A549 (cell line): ENCODE measurements at regions not wholly inside any gene's neighbourhood (a gene's known extent, or its start where the extent isn't known, plus 50 kb on each side); places are given as distances from the start of the nearest gene placed in this dataset.

Source experiments
- ATAC-seq, 2 experiments: fragments of 200-7000 bp in 1 of 2; fragments of >200 bp in 1 of 2; cut with Nextera tagmentation in 1 of 2; cut with Tn5 transposase in 1 of 2; 3 replicates each; pipeline versions ENCODE4 v1.8.0 to v1.9.1; 2018 to 2020; ENCODE audit warnings: mild to moderate bottlenecking in 1 of 2, moderate library complexity in 1 of 2
- CTCF ChIA-PET: fragments of 300-600 bp; sonication (Branson Sonifier 250); formaldehyde crosslinking; extraction: SDS; loops from one replicate; lab custom pipeline; 2021; ENCODE audit warnings: antibody characterized with exemption, inconsistent platforms; lab: Yijun Ruan, JAX
- POLR2A ChIA-PET: fragments of 350-600 bp; formaldehyde crosslinking; extraction: SDS; loops from one replicate; lab custom pipeline; 2021; ENCODE audit warnings: antibody characterized with exemption, inconsistent platforms; lab: Yijun Ruan, JAX
- DNase-seq, 2 experiments: peaks; one replicate each; pipeline versions ENCODE4 v3.0.0 to v3.0.0-alpha.2; 2011 to 2016; ENCODE audit warnings: low read depth in 1 of 2, low spot score in 1 of 2
- FAIRE-seq: peaks from 2 replicates; lab custom pipeline; 2011; peaks lifted over from hg19 to GRCh38; lab: Jason Lieb, UNC
- H3K27ac ChIP-seq, 2 experiments: fragments of >200 bp; sonication (Bioruptor Twin); formaldehyde crosslinking; 3 replicates each; pipeline ENCODE4 v1.5.1; 2016 to 2017
- H3K4me1 ChIP-seq: fragments of >200 bp; sonication (Bioruptor Twin); formaldehyde crosslinking; 3 replicates; pipeline ENCODE4 v1.6.1; 2016
- H3K4me2 ChIP-seq: fragments of >200 bp; sonication (Bioruptor Twin); formaldehyde crosslinking; 3 replicates; pipeline ENCODE4 v1.6.1; 2016
- H3K4me3 ChIP-seq: fragments of >200 bp; sonication (Bioruptor Twin); formaldehyde crosslinking; 3 replicates; pipeline ENCODE4 v1.5.1; 2016
- H3K9me3 ChIP-seq: fragments of >200 bp; sonication (Bioruptor Twin); formaldehyde crosslinking; 3 replicates; pipeline ENCODE4 v1.6.1; 2016
- BHLHE40 ChIP-seq: IDR thresholded peaks from 2 replicates; pipeline ENCODE4 v1.6.1; 2012; ENCODE audit warnings: low read depth, low read length, inconsistent platforms
- CBX8 ChIP-seq: fragments of 200-600 bp; sonication (generic); IDR thresholded peaks from 2 replicates; pipeline ENCODE4 v1.6.1; 2016
- CHD4 ChIP-seq: fragments of 200-600 bp; sonication (generic); IDR thresholded peaks from 2 replicates; pipeline ENCODE4 v1.6.1; 2016; ENCODE audit warnings: antibody characterized with exemption, mild to moderate bottlenecking, borderline replicate concordance
- ESRRA ChIP-seq: fragments of 150-350 bp; IDR thresholded peaks from 2 replicates; pipeline ENCODE4 v1.6.1; 2014; ENCODE audit warnings: mild to moderate bottlenecking, low read length, borderline replicate concordance
- FOSB ChIP-seq: fragments of 250-450 bp; sonication (Bioruptor Pico); IDR thresholded peaks from 2 replicates; pipeline ENCODE4 v1.5.0; 2020; ENCODE audit warnings: mild to moderate bottlenecking, moderate library complexity
- HEYL ChIP-seq: fragments of 250-450 bp; sonication (Bioruptor Pico); IDR thresholded peaks from 2 replicates; pipeline ENCODE4 v1.8.0; 2021; ENCODE audit warnings: mild to moderate bottlenecking, moderate library complexity
- HOXB13 ChIP-seq: fragments of 250-450 bp; sonication (Bioruptor Pico); IDR thresholded peaks from 2 replicates; pipeline ENCODE4 v1.5.0; 2020; ENCODE audit warnings: low read depth, mild to moderate bottlenecking, moderate library complexity
- HOXB5 ChIP-seq: fragments of 250-450 bp; sonication (Bioruptor Pico); IDR thresholded peaks from 2 replicates; pipeline ENCODE4 v1.5.0; 2020; ENCODE audit warnings: mild to moderate bottlenecking, moderate library complexity
- JUNB ChIP-seq: fragments of >200 bp; sonication (Bioruptor Twin); formaldehyde crosslinking; IDR thresholded peaks from 2 replicates; pipeline ENCODE4 v1.6.1; 2016
- KDM1A ChIP-seq: fragments of 200-600 bp; sonication (generic); IDR thresholded peaks from 2 replicates; pipeline ENCODE4 v1.6.1; 2016; ENCODE audit warnings: low read depth, mild to moderate bottlenecking
- MAZ ChIP-seq: fragments of 150-350 bp; IDR thresholded peaks from 2 replicates; pipeline ENCODE4 v1.6.1; 2014; ENCODE audit warnings: antibody characterized with exemption, low read depth, low read length, borderline replicate concordance
- MYC ChIP-seq: IDR thresholded peaks from 2 replicates; pipeline ENCODE4 v1.6.1; 2012; ENCODE audit warnings: mild to moderate bottlenecking, inconsistent platforms, low read length, improper control_type of control experiment, borderline replicate concordance
- SMC3 ChIP-seq: fragments of >200 bp; sonication (Bioruptor Twin); formaldehyde crosslinking; IDR thresholded peaks from 3 replicates; pipeline ENCODE4 v1.6.1; 2018; ENCODE audit warnings: inconsistent platforms
- SREBF2 ChIP-seq: fragments of 450-650 bp; IDR thresholded peaks from 2 replicates; pipeline ENCODE4 v1.6.1; 2014; ENCODE audit warnings: mild to moderate bottlenecking, moderate library complexity
- ZC3H11A ChIP-seq: fragments of 450-650 bp; IDR thresholded peaks from 2 replicates; pipeline ENCODE4 v1.6.1; 2014; ENCODE audit warnings: antibody characterized with exemption, mild to moderate bottlenecking
- ZFP36 ChIP-seq: fragments of 450-650 bp; IDR thresholded peaks from 2 replicates; pipeline ENCODE4 v1.6.1; 2014; ENCODE audit warnings: borderline replicate concordance; ENCODE audit not compliant: partially characterized antibody
- ZNF302 ChIP-seq: fragments of 250-450 bp; sonication (Bioruptor Pico); IDR thresholded peaks from 2 replicates; pipeline ENCODE4 v1.9.0; 2021; ENCODE audit warnings: inconsistent platforms, mild to moderate bottlenecking, moderate library complexity
- ZSCAN20 ChIP-seq: fragments of 250-450 bp; sonication (Bioruptor Pico); IDR thresholded peaks from 2 replicates; pipeline ENCODE4 v1.8.0; 2022; ENCODE audit warnings: mild to moderate bottlenecking, moderate library complexity
- WGBS: methylation state at CpG from one replicate; pipeline ENCODE4 v1.1.6; 2017; ENCODE audit errors: missing lambda C conversion rate; 5-methylcytosine and 5-hydroxymethylcytosine counted together
- TF ChIP-seq, protein P1 (sequence below): fragments of 150-350 bp; IDR thresholded peaks from 2 replicates; pipeline ENCODE4 v1.6.1; 2014; ENCODE audit warnings: low read depth, mild to moderate bottlenecking, low read length
- TF ChIP-seq, protein P2 (sequence below): fragments of 250-450 bp; sonication (Bioruptor Pico); IDR thresholded peaks from 2 replicates; pipeline ENCODE4 v1.5.0; 2021; ENCODE audit warnings: mild to moderate bottlenecking, moderate library complexity, borderline replicate concordance
- TF ChIP-seq, protein P3 (sequence below): fragments of >200 bp; sonication (Bioruptor Twin); formaldehyde crosslinking; IDR thresholded peaks from 2 replicates; pipeline ENCODE4 v1.6.1; 2016
- TF ChIP-seq, protein P4 (sequence below): fragments of 450-650 bp; IDR thresholded peaks from 2 replicates; pipeline ENCODE4 v1.6.1; 2014; ENCODE audit warnings: antibody characterized with exemption

DNA sequence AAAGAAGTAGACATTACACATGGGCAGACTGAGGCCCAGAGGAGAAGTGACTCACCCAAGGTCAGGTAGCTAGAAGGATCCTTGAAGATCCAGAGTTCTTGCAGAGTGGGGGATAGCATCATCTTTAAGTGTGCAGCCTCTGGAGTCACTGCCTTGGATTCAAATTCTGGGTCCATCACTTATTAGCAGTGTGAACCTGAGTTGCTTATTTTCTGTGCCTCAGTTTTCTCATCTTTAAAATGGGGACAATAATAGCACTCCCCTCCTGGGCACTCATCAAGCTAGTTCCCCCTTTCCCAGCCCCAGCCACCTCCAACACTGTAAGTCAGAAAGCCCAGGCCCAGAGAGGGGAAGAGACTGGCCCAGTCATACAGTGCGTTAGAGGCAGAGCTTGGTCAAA, 141.8 kb upstream of the PJA1 start:
- ChIA-PET CTCF (no interaction called here), POLR2A (no interaction called here)
- H3K27ac ChIP-seq = no peak overlapping the region
- 90% methylated on average over 1 of the region's 1 CpG for WGBS
- H3K4me2 ChIP-seq = no peak overlapping the region
- no peak overlapping the region for H3K4me3 ChIP-seq
- H3K4me1 ChIP-seq = no peaks in the 10 kb centered on the region
- FAIRE-seq (no peak), ATAC-seq (no peak), DNase-seq (no peak)
- H3K9me3 ChIP-seq = no peaks in the 10 kb centered on the region
- TF ChIP-seq HOXB5 (CRISPR knock-in tag) (no peak), MYC (no peak), ZFP36 (no peak), HEYL (CRISPR knock-in tag) (no peak), SMC3 (no peak), BHLHE40 (no peak), ZNF302 (CRISPR knock-in tag) (no peak), HOXB13 (CRISPR knock-in tag) (no peak), ZC3H11A (no peak), JUNB (no peak)
- TF ChIP-seq, protein P1, sequence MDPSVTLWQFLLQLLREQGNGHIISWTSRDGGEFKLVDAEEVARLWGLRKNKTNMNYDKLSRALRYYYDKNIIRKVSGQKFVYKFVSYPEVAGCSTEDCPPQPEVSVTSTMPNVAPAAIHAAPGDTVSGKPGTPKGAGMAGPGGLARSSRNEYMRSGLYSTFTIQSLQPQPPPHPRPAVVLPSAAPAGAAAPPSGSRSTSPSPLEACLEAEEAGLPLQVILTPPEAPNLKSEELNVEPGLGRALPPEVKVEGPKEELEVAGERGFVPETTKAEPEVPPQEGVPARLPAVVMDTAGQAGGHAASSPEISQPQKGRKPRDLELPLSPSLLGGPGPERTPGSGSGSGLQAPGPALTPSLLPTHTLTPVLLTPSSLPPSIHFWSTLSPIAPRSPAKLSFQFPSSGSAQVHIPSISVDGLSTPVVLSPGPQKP = no peak
- TF ChIP-seq, protein P2, sequence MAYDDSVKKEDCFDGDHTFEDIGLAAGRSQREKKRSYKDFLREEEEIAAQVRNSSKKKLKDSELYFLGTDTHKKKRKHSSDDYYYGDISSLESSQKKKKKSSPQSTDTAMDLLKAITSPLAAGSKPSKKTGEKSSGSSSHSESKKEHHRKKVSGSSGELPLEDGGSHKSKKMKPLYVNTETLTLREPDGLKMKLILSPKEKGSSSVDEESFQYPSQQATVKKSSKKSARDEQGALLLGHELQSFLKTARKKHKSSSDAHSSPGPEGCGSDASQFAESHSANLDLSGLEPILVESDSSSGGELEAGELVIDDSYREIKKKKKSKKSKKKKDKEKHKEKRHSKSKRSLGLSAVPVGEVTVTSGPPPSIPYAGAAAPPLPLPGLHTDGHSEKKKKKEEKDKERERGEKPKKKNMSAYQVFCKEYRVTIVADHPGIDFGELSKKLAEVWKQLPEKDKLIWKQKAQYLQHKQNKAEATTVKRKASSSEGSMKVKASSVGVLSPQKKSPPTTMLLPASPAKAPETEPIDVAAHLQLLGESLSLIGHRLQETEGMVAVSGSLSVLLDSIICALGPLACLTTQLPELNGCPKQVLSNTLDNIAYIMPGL = no peak
- TF ChIP-seq, protein P3, sequence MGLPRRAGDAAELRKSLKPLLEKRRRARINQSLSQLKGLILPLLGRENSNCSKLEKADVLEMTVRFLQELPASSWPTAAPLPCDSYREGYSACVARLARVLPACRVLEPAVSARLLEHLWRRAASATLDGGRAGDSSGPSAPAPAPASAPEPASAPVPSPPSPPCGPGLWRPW = no peak

DNA sequence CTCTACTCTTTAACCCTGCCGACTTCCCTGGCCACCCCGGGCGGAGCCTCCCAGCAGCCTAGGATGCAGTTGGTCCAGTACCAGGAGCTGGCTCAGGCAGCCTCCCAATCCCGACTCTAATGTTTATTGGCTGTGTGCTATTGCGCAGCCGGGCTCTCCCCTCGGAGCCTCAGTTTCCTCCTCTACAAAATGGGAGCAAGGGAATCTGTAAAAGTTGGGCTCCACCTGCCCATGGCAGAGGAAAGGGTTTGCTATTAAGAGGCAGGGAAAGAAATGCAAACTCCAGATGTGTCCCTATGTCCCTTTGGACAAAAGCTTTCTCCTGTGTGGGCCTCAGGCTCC, 140.8 kb upstream of the PJA1 start:
- no peak for DNase-seq
- Histone ChIP-seq H3K27ac (no peak overlapping the region), H3K9me3 (no peaks in the 10 kb centered on the region), H3K4me1 (no peaks in the 10 kb centered on the region), H3K4me3 (no peak overlapping the region), H3K4me2 (no peak overlapping the region)
- POLR2A ChIA-PET = no interaction called here
- 43% methylated on average over 3 of the region's 7 CpGs for WGBS
- CTCF ChIA-PET = no interaction called here
- no peak for ATAC-seq
- no peak for TF ChIP-seq FOSB (CRISPR knock-in tag)
- TF ChIP-seq ESRRA = no peak
- no peak for TF ChIP-seq ZSCAN20 (CRISPR knock-in tag)
- TF ChIP-seq, protein P4, sequence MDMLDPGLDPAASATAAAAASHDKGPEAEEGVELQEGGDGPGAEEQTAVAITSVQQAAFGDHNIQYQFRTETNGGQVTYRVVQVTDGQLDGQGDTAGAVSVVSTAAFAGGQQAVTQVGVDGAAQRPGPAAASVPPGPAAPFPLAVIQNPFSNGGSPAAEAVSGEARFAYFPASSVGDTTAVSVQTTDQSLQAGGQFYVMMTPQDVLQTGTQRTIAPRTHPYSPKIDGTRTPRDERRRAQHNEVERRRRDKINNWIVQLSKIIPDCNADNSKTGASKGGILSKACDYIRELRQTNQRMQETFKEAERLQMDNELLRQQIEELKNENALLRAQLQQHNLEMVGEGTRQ = no peak
- no peak for TF ChIP-seq CBX8
- no peak for TF ChIP-seq SREBF2
- TF ChIP-seq KDM1A = no peak
- TF ChIP-seq MAZ = no peak
- TF ChIP-seq CHD4 = no peak
- TF ChIP-seq HOXB13 (CRISPR knock-in tag) = no peak
- FAIRE-seq = no peak
